LNCaP clone FGC (cell line): ENCODE measurements at regions not wholly inside any gene's neighbourhood (a gene's known extent, or its start where the extent isn't known, plus 50 kb on each side); places are given as distances from the start of the nearest gene placed in this dataset.

Experiments
- DNase-seq: peaks from one replicate; pipeline ENCODE4 v3.0.0-alpha.2; 2011; ENCODE audit warnings: low read depth
- H3K4me3 ChIP-seq: 2 replicates; pipeline ENCODE4 v1.5.1; 2011; ENCODE audit warnings: mild to moderate bottlenecking, low read depth, low read length, control low read depth
- TF ChIP-seq, protein P1 (sequence below): IDR thresholded peaks from 2 replicates; pipeline ENCODE4 v1.5.1; 2012; ENCODE audit warnings: mild to moderate bottlenecking; ENCODE audit not compliant: control insufficient read depth, insufficient read depth; ENCODE audit errors: extremely low read depth

GRCh38 chr13:81606074-81606473 is 1265.1 kb upstream of the SPRY2 start:
- TF ChIP-seq, protein P1, sequence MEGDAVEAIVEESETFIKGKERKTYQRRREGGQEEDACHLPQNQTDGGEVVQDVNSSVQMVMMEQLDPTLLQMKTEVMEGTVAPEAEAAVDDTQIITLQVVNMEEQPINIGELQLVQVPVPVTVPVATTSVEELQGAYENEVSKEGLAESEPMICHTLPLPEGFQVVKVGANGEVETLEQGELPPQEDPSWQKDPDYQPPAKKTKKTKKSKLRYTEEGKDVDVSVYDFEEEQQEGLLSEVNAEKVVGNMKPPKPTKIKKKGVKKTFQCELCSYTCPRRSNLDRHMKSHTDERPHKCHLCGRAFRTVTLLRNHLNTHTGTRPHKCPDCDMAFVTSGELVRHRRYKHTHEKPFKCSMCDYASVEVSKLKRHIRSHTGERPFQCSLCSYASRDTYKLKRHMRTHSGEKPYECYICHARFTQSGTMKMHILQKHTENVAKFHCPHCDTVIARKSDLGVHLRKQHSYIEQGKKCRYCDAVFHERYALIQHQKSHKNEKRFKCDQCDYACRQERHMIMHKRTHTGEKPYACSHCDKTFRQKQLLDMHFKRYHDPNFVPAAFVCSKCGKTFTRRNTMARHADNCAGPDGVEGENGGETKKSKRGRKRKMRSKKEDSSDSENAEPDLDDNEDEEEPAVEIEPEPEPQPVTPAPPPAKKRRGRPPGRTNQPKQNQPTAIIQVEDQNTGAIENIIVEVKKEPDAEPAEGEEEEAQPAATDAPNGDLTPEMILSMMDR = no peak
- H3K4me3 ChIP-seq = no peak overlapping the region
- no peak for DNase-seq

- TF ChIP-seq, protein P1 = no peak
- H3K4me3 ChIP-seq = no peak overlapping the region
- no peak for DNase-seq
These were observed 1261.3 kb upstream of the SPRY2 start for GRCh38 chr13:81602241-81602640.

- TF ChIP-seq, protein P1 = no peak
- no peak overlapping the region for H3K4me3 ChIP-seq
- DNase-seq = no peak
These were observed 1256.2 kb upstream of the SPRY2 start for GRCh38 chr13:81597101-81597500.

GRCh38 chr13:81596224-81596753 is 1255.4 kb upstream of the SPRY2 start:
- DNase-seq = no peak
- H3K4me3 ChIP-seq = no peak overlapping the region
- TF ChIP-seq, protein P1 = no peak

GRCh38 chr13:81591528-81592220 is 1250.7 kb upstream of the SPRY2 start:
- TF ChIP-seq, protein P1 = no peak
- DNase-seq = no peak
- no peak overlapping the region for H3K4me3 ChIP-seq

- DNase-seq = no peak
- H3K4me3 ChIP-seq = no peak overlapping the region
- TF ChIP-seq, protein P1 = no peak
These were observed 1241.5 kb upstream of the SPRY2 start for GRCh38 chr13:81582381-81582780.

- DNase-seq = no peak
- H3K4me3 ChIP-seq = no peak overlapping the region
- TF ChIP-seq, protein P1 = no peak
These were observed 1236.8 kb upstream of the SPRY2 start for GRCh38 chr13:81577601-81578195.
